HepG2 (cell line): ENCODE measurements at regions not wholly inside any gene's neighbourhood (a gene's known extent, or its start where the extent isn't known, plus 50 kb on each side); places are given as distances from the start of the nearest gene placed in this dataset.

ENCODE experiments used
- AGO1 ChIP-seq: fragments of 200-400 bp; formaldehyde crosslinking; IDR thresholded peaks from 2 replicates; pipeline ENCODE4 v1.6.1; 2017; ENCODE audit warnings: mild to moderate bottlenecking, low read depth, low read length, moderate library complexity; ENCODE audit not compliant: poor library complexity, severe bottlenecking
- MAFF ChIP-seq: IDR thresholded peaks from 2 replicates; pipeline ENCODE4 v1.6.1; 2011; ENCODE audit warnings: low read depth, low read length, improper control_type of control experiment
- POLR2G ChIP-seq: fragments of 200-400 bp; formaldehyde crosslinking; IDR thresholded peaks from 2 replicates; pipeline ENCODE4 v1.6.1; 2018; ENCODE audit warnings: mild to moderate bottlenecking, low read depth, low read length, moderate library complexity
- SP2 ChIP-seq: sonication (generic); formaldehyde crosslinking; IDR thresholded peaks from 2 replicates; pipeline ENCODE4 v1.5.1; 2020; ENCODE audit warnings: mild to moderate bottlenecking, missing genetic modification reagents
- ZFY ChIP-seq: sonication (generic); formaldehyde crosslinking; IDR thresholded peaks from 2 replicates; pipeline ENCODE4 v1.4.0; 2020; ENCODE audit warnings: missing genetic modification reagents
- ZSCAN30 ChIP-seq: sonication (generic); formaldehyde crosslinking; IDR thresholded peaks from 2 replicates; pipeline ENCODE4 v1.5.0; 2020; ENCODE audit warnings: mild to moderate bottlenecking, missing genetic modification reagents
- TF ChIP-seq, protein P1 (sequence below): sonication (generic); formaldehyde crosslinking; IDR thresholded peaks from 2 replicates; pipeline ENCODE4 v1.9.0; 2021; ENCODE audit warnings: mild to moderate bottlenecking, missing genetic modification reagents

DNA sequence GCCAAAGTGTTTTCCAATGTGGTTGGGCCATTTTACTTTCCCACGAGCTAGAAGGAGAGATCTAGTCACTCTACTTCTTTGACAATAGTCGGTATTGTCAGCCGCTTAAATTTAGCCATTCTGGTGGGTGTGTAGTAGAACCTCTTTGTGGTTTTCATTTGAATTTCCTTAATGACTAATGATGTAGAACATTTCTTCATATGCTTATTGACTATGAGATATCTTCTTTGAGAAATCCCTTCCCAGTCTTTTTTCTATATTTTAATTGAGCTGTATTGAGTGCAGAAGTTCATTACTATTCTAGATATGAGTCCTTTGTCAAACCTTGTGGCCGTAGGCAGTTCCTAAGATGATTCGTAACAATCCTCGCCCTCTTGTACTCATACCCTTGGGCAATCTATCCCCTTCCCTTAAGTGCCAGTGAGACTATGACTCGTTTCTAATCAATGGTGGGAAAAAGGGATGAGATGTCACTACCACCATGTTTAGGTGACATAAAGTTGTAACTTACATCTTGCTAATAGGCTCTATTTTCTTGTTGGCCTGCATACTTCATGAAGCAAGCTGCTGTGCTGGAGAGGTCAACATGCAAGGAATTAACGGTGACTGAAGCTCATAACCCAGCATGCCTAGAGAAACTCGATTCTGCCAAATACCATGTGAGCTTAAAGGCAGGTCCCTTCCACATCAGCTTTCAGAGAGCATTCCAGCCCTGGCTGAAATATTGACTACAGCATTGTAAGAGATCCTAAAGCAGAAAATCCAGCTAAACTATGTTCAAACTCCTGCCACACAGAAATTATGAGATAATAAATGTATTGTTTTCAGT lies 817.9 kb upstream of the SOX9 start (continued):
- TF ChIP-seq POLR2G (no peak), MAFF (no peak), ZSCAN30 (CRISPR knock-in tag) (no peak), AGO1 (no peak), ZFY (CRISPR knock-in tag) (no peak), SP2 (CRISPR knock-in tag) (no peak)
- TF ChIP-seq, protein P1, sequence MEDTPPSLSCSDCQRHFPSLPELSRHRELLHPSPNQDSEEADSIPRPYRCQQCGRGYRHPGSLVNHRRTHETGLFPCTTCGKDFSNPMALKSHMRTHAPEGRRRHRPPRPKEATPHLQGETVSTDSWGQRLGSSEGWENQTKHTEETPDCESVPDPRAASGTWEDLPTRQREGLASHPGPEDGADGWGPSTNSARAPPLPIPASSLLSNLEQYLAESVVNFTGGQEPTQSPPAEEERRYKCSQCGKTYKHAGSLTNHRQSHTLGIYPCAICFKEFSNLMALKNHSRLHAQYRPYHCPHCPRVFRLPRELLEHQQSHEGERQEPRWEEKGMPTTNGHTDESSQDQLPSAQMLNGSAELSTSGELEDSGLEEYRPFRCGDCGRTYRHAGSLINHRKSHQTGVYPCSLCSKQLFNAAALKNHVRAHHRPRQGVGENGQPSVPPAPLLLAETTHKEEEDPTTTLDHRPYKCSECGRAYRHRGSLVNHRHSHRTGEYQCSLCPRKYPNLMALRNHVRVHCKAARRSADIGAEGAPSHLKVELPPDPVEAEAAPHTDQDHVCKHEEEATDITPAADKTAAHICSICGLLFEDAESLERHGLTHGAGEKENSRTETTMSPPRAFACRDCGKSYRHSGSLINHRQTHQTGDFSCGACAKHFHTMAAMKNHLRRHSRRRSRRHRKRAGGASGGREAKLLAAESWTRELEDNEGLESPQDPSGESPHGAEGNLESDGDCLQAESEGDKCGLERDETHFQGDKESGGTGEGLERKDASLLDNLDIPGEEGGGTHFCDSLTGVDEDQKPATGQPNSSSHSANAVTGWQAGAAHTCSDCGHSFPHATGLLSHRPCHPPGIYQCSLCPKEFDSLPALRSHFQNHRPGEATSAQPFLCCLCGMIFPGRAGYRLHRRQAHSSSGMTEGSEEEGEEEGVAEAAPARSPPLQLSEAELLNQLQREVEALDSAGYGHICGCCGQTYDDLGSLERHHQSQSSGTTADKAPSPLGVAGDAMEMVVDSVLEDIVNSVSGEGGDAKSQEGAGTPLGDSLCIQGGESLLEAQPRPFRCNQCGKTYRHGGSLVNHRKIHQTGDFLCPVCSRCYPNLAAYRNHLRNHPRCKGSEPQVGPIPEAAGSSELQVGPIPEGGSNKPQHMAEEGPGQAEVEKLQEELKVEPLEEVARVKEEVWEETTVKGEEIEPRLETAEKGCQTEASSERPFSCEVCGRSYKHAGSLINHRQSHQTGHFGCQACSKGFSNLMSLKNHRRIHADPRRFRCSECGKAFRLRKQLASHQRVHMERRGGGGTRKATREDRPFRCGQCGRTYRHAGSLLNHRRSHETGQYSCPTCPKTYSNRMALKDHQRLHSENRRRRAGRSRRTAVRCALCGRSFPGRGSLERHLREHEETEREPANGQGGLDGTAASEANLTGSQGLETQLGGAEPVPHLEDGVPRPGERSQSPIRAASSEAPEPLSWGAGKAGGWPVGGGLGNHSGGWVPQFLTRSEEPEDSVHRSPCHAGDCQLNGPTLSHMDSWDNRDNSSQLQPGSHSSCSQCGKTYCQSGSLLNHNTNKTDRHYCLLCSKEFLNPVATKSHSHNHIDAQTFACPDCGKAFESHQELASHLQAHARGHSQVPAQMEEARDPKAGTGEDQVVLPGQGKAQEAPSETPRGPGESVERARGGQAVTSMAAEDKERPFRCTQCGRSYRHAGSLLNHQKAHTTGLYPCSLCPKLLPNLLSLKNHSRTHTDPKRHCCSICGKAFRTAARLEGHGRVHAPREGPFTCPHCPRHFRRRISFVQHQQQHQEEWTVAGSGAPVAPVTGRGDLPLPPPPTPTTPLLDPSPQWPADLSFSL = no peak
